ENCODE measurements at regions not wholly inside any gene's neighbourhood (a gene's known extent, or its start where the extent isn't known, plus 50 kb on each side); places are given as distances from the start of the nearest gene placed in this dataset.

- ATAC-seq (ENCODE audit: low FRiP score) (no peak), DNase-seq (ENCODE audit: low spot score) (no peak)
- TF ChIP-seq, protein P1, sequence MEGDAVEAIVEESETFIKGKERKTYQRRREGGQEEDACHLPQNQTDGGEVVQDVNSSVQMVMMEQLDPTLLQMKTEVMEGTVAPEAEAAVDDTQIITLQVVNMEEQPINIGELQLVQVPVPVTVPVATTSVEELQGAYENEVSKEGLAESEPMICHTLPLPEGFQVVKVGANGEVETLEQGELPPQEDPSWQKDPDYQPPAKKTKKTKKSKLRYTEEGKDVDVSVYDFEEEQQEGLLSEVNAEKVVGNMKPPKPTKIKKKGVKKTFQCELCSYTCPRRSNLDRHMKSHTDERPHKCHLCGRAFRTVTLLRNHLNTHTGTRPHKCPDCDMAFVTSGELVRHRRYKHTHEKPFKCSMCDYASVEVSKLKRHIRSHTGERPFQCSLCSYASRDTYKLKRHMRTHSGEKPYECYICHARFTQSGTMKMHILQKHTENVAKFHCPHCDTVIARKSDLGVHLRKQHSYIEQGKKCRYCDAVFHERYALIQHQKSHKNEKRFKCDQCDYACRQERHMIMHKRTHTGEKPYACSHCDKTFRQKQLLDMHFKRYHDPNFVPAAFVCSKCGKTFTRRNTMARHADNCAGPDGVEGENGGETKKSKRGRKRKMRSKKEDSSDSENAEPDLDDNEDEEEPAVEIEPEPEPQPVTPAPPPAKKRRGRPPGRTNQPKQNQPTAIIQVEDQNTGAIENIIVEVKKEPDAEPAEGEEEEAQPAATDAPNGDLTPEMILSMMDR (IDR thresholded peaks at IDR 0.05): no peak
These were observed 507.8 kb downstream of the FBXO15 start for GRCh38 chr18:73639788-73640187.

GRCh38 chr18:73638709-73639108 lies 508.9 kb downstream of the FBXO15 start:
- TF ChIP-seq, protein P1 (IDR thresholded peaks at IDR 0.05): no peak
- no peak for ATAC-seq (ENCODE audit: low FRiP score)
- DNase-seq (ENCODE audit: low spot score): no peak

DNA sequence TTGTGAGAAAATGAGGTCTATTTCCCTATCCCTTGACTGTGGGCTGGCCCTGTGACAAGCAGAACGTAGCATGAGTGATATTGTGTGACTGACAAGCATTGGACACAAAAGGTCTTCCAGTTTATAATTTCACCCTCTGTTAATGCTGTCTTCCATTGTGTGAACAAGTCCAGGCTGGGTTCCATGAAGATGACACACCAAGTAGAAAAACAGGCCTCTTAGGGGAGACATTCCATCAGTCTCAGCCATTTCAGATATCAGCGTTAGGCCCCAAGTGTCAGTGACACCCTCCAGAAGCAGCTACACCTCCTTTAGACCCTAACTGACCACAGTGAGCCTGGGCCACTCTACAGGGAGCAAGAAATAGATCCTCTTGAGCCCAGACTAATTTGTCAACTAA lies 511.3 kb downstream of the FBXO15 start:
- ATAC-seq (ENCODE audit: low FRiP score): no peak
- DNase-seq (ENCODE audit: low spot score): no peak
- TF ChIP-seq, protein P1 (IDR thresholded peaks at IDR 0.05): no peak

GRCh38 chr18:73626859-73627258 lies 520.8 kb downstream of the FBXO15 start:
- no peak for DNase-seq (ENCODE audit: low spot score)
- TF ChIP-seq, protein P1 (IDR thresholded peaks at IDR 0.05): no peak
- no peak for ATAC-seq (ENCODE audit: low FRiP score)

DNA sequence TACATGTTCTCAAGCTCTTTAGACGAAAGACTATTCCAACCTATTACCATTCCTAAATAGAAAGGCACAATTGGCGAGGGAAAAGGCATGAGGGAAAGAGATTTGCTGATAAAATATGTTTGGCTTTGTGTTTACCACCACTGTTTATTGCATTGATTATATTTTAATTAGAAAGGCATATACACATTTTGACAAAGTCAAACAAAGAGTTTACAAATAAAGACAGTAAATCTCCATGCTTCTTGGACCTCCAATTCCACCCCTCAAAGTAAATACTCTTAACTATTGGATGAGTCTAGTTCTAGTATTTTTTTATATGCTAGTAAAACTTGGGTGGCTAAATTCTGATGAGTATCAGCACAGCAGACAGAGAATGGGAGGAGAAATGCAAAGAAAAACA lies 521.4 kb downstream of the FBXO15 start:
- DNase-seq (ENCODE audit: low spot score) (no peak), ATAC-seq (ENCODE audit: low FRiP score) (no peak)
- TF ChIP-seq, protein P1 (IDR thresholded peaks at IDR 0.05): no peak

- ATAC-seq (ENCODE audit: low FRiP score): no peak
- TF ChIP-seq, protein P1 (IDR thresholded peaks at IDR 0.05): no peak
- DNase-seq (ENCODE audit: low spot score): no peak
These were observed 526.5 kb downstream of the FBXO15 start for GRCh38 chr18:73621091-73621490.

- TF ChIP-seq, protein P1 (IDR thresholded peaks at IDR 0.05): no peak
- DNase-seq (ENCODE audit: low spot score) (no peak), ATAC-seq (ENCODE audit: low FRiP score) (no peak)
These were observed 529.7 kb downstream of the FBXO15 start for GRCh38 chr18:73617981-73618380.

All from omental fat pad (tissue), 3 donors.